Uterus (tissue), 2 donors: ENCODE measurements at regions not wholly inside any gene's neighbourhood (a gene's known extent, or its start where the extent isn't known, plus 50 kb on each side); places are given as distances from the start of the nearest gene placed in this dataset.

Experiments
- POLR2A ChIP-seq, 2 donors: fragments of 450-650 bp; IDR thresholded peaks; one replicate each; pipeline ENCODE4 v1.6.1; 2016; ENCODE audit warnings: antibody characterized with exemption in 2 of 2, mild to moderate bottlenecking in 1 of 2, moderate library complexity in 1 of 2
- TF ChIP-seq, protein P1 (sequence below), 4 experiments: fragments of 200-600 bp in 2 of 4; fragments of 450-650 bp in 2 of 4; sonication (generic) in 2 of 4; IDR thresholded peaks; one replicate each; pipeline ENCODE4 v1.5.1; 2016 to 2019; ENCODE audit warnings: antibody characterized with exemption in 4 of 4, mild to moderate bottlenecking in 2 of 4, moderate library complexity in 1 of 4

- TF ChIP-seq, protein P1, sequence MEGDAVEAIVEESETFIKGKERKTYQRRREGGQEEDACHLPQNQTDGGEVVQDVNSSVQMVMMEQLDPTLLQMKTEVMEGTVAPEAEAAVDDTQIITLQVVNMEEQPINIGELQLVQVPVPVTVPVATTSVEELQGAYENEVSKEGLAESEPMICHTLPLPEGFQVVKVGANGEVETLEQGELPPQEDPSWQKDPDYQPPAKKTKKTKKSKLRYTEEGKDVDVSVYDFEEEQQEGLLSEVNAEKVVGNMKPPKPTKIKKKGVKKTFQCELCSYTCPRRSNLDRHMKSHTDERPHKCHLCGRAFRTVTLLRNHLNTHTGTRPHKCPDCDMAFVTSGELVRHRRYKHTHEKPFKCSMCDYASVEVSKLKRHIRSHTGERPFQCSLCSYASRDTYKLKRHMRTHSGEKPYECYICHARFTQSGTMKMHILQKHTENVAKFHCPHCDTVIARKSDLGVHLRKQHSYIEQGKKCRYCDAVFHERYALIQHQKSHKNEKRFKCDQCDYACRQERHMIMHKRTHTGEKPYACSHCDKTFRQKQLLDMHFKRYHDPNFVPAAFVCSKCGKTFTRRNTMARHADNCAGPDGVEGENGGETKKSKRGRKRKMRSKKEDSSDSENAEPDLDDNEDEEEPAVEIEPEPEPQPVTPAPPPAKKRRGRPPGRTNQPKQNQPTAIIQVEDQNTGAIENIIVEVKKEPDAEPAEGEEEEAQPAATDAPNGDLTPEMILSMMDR (IDR thresholded peaks at IDR 0.05), result no peak
- TF ChIP-seq POLR2A (IDR thresholded peaks at IDR 0.05), result no peak
These were observed 169.0 kb upstream of the ATP2B1 start for GRCh38 chr12:89877671-89878070.
